Vagina (tissue), 2 donors: ENCODE measurements at regions not wholly inside any gene's neighbourhood (a gene's known extent, or its start where the extent isn't known, plus 50 kb on each side); places are given as distances from the start of the nearest gene placed in this dataset.

Experiments used
- DNase-seq, 2 donors: peaks; one replicate each; pipeline ENCODE4 v3.0.0-alpha.2; 2017; ENCODE audit errors: extremely low spot score in 2 of 2
- H3K27ac ChIP-seq: fragments of 200-600 bp; sonication (generic); one replicate; pipeline ENCODE4 v1.5.1; 2019
- H3K27me3 ChIP-seq: fragments of 200-600 bp; sonication (generic); one replicate; pipeline ENCODE4 v1.5.1; 2019
- H3K36me3 ChIP-seq, 2 donors: fragments of 200-600 bp; sonication (generic); one replicate each; pipeline ENCODE4 v1.5.1; 2017 to 2019
- H3K4me1 ChIP-seq: fragments of 200-600 bp; sonication (generic); one replicate; pipeline ENCODE4 v1.5.1; 2019
- H3K4me3 ChIP-seq, 2 donors: fragments of 200-600 bp; sonication (generic); 1 replicate in 1 of 2; 2 replicates in 1 of 2; pipeline ENCODE4 v1.5.1; 2016 to 2019
- H3K9me3 ChIP-seq: fragments of 200-600 bp; sonication (generic); one replicate; pipeline ENCODE4 v1.5.1; 2019
- CTCF ChIP-seq, 3 experiments: fragments of 450-650 bp in 2 of 3; fragments of 200-600 bp in 1 of 3; sonication (generic) in 1 of 3; IDR thresholded peaks; one replicate each; pipeline ENCODE4 v1.5.1; 2017 to 2019; ENCODE audit warnings: antibody characterized with exemption in 3 of 3, mild to moderate bottlenecking in 2 of 3, moderate library complexity in 2 of 3
- POLR2A ChIP-seq, 2 donors: fragments of 450-650 bp; IDR thresholded peaks; one replicate each; pipeline ENCODE4 v1.6.1; 2017; ENCODE audit warnings: antibody characterized with exemption in 2 of 2, mild to moderate bottlenecking in 2 of 2, moderate library complexity in 2 of 2
- POLR2AphosphoS5 ChIP-seq, 2 donors: sonication (generic); formaldehyde crosslinking; IDR thresholded peaks; one replicate each; pipeline ENCODE4 v1.9.0; 2017; ENCODE audit warnings: antibody characterized with exemption in 2 of 2, mild to moderate bottlenecking in 2 of 2, low read depth in 1 of 2; ENCODE audit not compliant: insufficient read depth in 1 of 2
- intact Hi-C: fragments of 100-400 bp; cut with DNase I; formaldehyde crosslinking; loops from one replicate; pipeline ENCODE4 v1.15.1; 2023

- no peaks in the 10 kb centered on the region for H3K9me3 ChIP-seq
- TF ChIP-seq POLR2AphosphoS5 (IDR thresholded peaks at IDR 0.05; ENCODE audit: insufficient read depth in 1 of 2, low read depth in 1 of 2) (no peak), POLR2A (IDR thresholded peaks at IDR 0.05) (no peak), CTCF (IDR thresholded peaks at IDR 0.05) (no peak)
- intact Hi-C loops, result no loop called here
- H3K4me1 ChIP-seq, result no peaks in the 10 kb centered on the region
- no peaks in the 10 kb centered on the region for H3K36me3 ChIP-seq
- H3K27me3 ChIP-seq, result no peaks in the 10 kb centered on the region
- DNase-seq, result no peak
- no peak overlapping the region for H3K4me3 ChIP-seq
- no peak overlapping the region for H3K27ac ChIP-seq
Observed at GRCh38 chrX:99722094-99722493, 688.0 kb downstream of the PCDH19 start.

- TF ChIP-seq POLR2AphosphoS5 (IDR thresholded peaks at IDR 0.05; ENCODE audit: insufficient read depth in 1 of 2, low read depth in 1 of 2) (no peak), CTCF (IDR thresholded peaks at IDR 0.05) (no peak), POLR2A (IDR thresholded peaks at IDR 0.05) (no peak)
- intact Hi-C loops, result no loop called here
- no peaks in the 10 kb centered on the region for H3K27me3 ChIP-seq
- H3K4me1 ChIP-seq, result no peaks in the 10 kb centered on the region
- no peak overlapping the region for H3K4me3 ChIP-seq
- no peak for DNase-seq
- no peaks in the 10 kb centered on the region for H3K9me3 ChIP-seq
- H3K27ac ChIP-seq, result no peak overlapping the region
- no peaks in the 10 kb centered on the region for H3K36me3 ChIP-seq
Observed at GRCh38 chrX:99719140-99719539, 690.9 kb downstream of the PCDH19 start.

GRCh38 chrX:99717716-99718115, 692.4 kb downstream of the PCDH19 start:
- no peak overlapping the region for H3K27ac ChIP-seq
- H3K4me1 ChIP-seq, result no peaks in the 10 kb centered on the region
- H3K9me3 ChIP-seq, result no peaks in the 10 kb centered on the region
- H3K27me3 ChIP-seq, result no peaks in the 10 kb centered on the region
- intact Hi-C loops, result no loop called here
- TF ChIP-seq POLR2AphosphoS5 (IDR thresholded peaks at IDR 0.05; ENCODE audit: insufficient read depth in 1 of 2, low read depth in 1 of 2) (no peak), POLR2A (IDR thresholded peaks at IDR 0.05) (no peak), CTCF (IDR thresholded peaks at IDR 0.05) (no peak)
- H3K36me3 ChIP-seq, result no peaks in the 10 kb centered on the region
- no peak overlapping the region for H3K4me3 ChIP-seq
- no peak for DNase-seq

GRCh38 chrX:99705701-99706100, 704.4 kb downstream of the PCDH19 start:
- Histone ChIP-seq H3K4me3 (no peak overlapping the region), H3K36me3 (no peaks in the 10 kb centered on the region), H3K27ac (no peak overlapping the region), H3K9me3 (no peaks in the 10 kb centered on the region), H3K27me3 (no peaks in the 10 kb centered on the region), H3K4me1 (no peaks in the 10 kb centered on the region)
- DNase-seq, result no peak
- intact Hi-C loops, result no loop called here
- TF ChIP-seq POLR2A (IDR thresholded peaks at IDR 0.05), result no peak

- DNase-seq, result no peak
- H3K9me3 ChIP-seq, result no peaks in the 10 kb centered on the region
- TF ChIP-seq POLR2AphosphoS5 (IDR thresholded peaks at IDR 0.05; ENCODE audit: insufficient read depth in 1 of 2, low read depth in 1 of 2) (no peak), CTCF (IDR thresholded peaks at IDR 0.05) (no peak), POLR2A (IDR thresholded peaks at IDR 0.05) (no peak)
- intact Hi-C loops, result no loop called here
- H3K4me3 ChIP-seq, result no peak overlapping the region
- H3K36me3 ChIP-seq, result no peaks in the 10 kb centered on the region
- H3K4me1 ChIP-seq, result no peaks in the 10 kb centered on the region
- no peaks in the 10 kb centered on the region for H3K27me3 ChIP-seq
- no peak overlapping the region for H3K27ac ChIP-seq
Observed at GRCh38 chrX:99703473-99703872, 706.6 kb downstream of the PCDH19 start.

GRCh38 chrX:99698451-99698850, 711.6 kb downstream of the PCDH19 start:
- intact Hi-C loops, result no loop called here
- DNase-seq, result no peak

More at GRCh38 chrX:99698451-99698850, 711.6 kb downstream of the PCDH19 start:
- H3K4me3 ChIP-seq, result no peak overlapping the region
- no peaks in the 10 kb centered on the region for H3K27me3 ChIP-seq
- H3K9me3 ChIP-seq, result no peaks in the 10 kb centered on the region
- no peaks in the 10 kb centered on the region for H3K4me1 ChIP-seq
- H3K27ac ChIP-seq, result no peak overlapping the region
- no peak for TF ChIP-seq POLR2AphosphoS5 (IDR thresholded peaks at IDR 0.05; ENCODE audit: insufficient read depth in 1 of 2, low read depth in 1 of 2)
- no peak for TF ChIP-seq CTCF (IDR thresholded peaks at IDR 0.05)
- no peaks in the 10 kb centered on the region for H3K36me3 ChIP-seq
